HEK293 (cell line): ENCODE measurements at regions not wholly inside any gene's neighbourhood (a gene's known extent, or its start where the extent isn't known, plus 50 kb on each side); places are given as distances from the start of the nearest gene placed in this dataset.

Experiments used
- CTCF ChIA-PET: fragments of 350-600 bp; formaldehyde crosslinking; extraction: SDS; loops from one replicate; lab custom pipeline; 2021; ENCODE audit warnings: antibody characterized with exemption; lab: Yijun Ruan, JAX
- POLR2A ChIA-PET: fragments of 300-600 bp; formaldehyde crosslinking; extraction: SDS; loops from one replicate; lab custom pipeline; 2020; ENCODE audit warnings: antibody characterized with exemption, inconsistent platforms; lab: Yijun Ruan, JAX
- H3K27ac ChIP-seq: fragments of 200-500 bp; sonication (Bioruptor generic); 2 replicates; pipeline ENCODE4 v1.5.1; 2014; ENCODE audit warnings: low read depth, low read length, control low read depth, inconsistent platforms; ENCODE audit errors: extremely low read depth
- H3K36me3 ChIP-seq, 2 experiments: fragments of 200-500 bp in 1 of 2; sonication (Bioruptor generic) in 1 of 2; 1 replicate in 1 of 2; 2 replicates in 1 of 2; pipeline ENCODE4 v1.5.1; 2014 to 2017; ENCODE audit warnings: inconsistent platforms in 2 of 2, low read length in 2 of 2; ENCODE audit not compliant: control insufficient read depth in 2 of 2, insufficient read depth in 1 of 2
- H3K4me1 ChIP-seq: fragments of 200-500 bp; sonication (Bioruptor generic); 2 replicates; pipeline ENCODE4 v1.5.1; 2014; ENCODE audit warnings: mild to moderate bottlenecking, low read length, inconsistent platforms; ENCODE audit not compliant: control insufficient read depth, insufficient read depth
- H3K4me3 ChIP-seq: 2 replicates; pipeline ENCODE4 v1.5.1; 2011; ENCODE audit warnings: low read depth, mild to moderate bottlenecking, control low read depth, low read length, moderate library complexity
- H3K9me3 ChIP-seq: fragments of 200-500 bp; sonication (Bioruptor generic); 2 replicates; pipeline ENCODE4 v1.5.1; 2014; ENCODE audit warnings: low read depth, low read length, inconsistent platforms; ENCODE audit not compliant: control insufficient read depth, insufficient read depth
- FEZF1 ChIP-seq: fragments of 450-650 bp; formaldehyde crosslinking; IDR thresholded peaks from 2 replicates; pipeline ENCODE4 v1.5.1; 2016; ENCODE audit warnings: missing biosample characterization, missing genetic modification characterization
- KLF1 ChIP-seq: fragments of 450-650 bp; formaldehyde crosslinking; IDR thresholded peaks from 2 replicates; pipeline ENCODE4 v1.5.1; 2016; ENCODE audit warnings: missing biosample characterization, missing genetic modification characterization
- MEIS1 ChIP-seq: sonication (generic); formaldehyde crosslinking; IDR thresholded peaks from 2 replicates; pipeline ENCODE4 v1.8.1; 2022; ENCODE audit warnings: missing genetic modification reagents, mild to moderate bottlenecking, borderline replicate concordance
- OVOL3 ChIP-seq: fragments of 450-650 bp; formaldehyde crosslinking; IDR thresholded peaks from 2 replicates; pipeline ENCODE4 v1.5.1; 2016; ENCODE audit warnings: missing biosample characterization, missing genetic modification characterization
- PRDM4 ChIP-seq: fragments of 450-650 bp; formaldehyde crosslinking; IDR thresholded peaks from 2 replicates; pipeline ENCODE4 v1.5.1; 2017; ENCODE audit warnings: missing biosample characterization, missing genetic modification characterization
- SP3 ChIP-seq: fragments of 450-650 bp; formaldehyde crosslinking; IDR thresholded peaks from 2 replicates; pipeline ENCODE4 v1.5.1; 2016; ENCODE audit warnings: missing biosample characterization, missing genetic modification characterization
- WT1 ChIP-seq: fragments of 450-650 bp; formaldehyde crosslinking; IDR thresholded peaks from 2 replicates; pipeline ENCODE4 v1.5.1; 2016; ENCODE audit warnings: missing biosample characterization, missing genetic modification characterization
- ZEB2 ChIP-seq: fragments of 450-650 bp; formaldehyde crosslinking; IDR thresholded peaks from 2 replicates; pipeline ENCODE4 v1.5.1; 2016; ENCODE audit warnings: missing biosample characterization, missing genetic modification characterization
- ZFP37 ChIP-seq: fragments of 450-650 bp; formaldehyde crosslinking; IDR thresholded peaks from 2 replicates; pipeline ENCODE4 v1.5.1; 2016; ENCODE audit warnings: missing biosample characterization, missing genetic modification characterization
- ZNF114 ChIP-seq: fragments of 450-650 bp; formaldehyde crosslinking; IDR thresholded peaks from 2 replicates; pipeline ENCODE4 v1.5.0; 2017; ENCODE audit warnings: missing biosample characterization, missing genetic modification characterization
- ZNF121 ChIP-seq: fragments of 450-650 bp; formaldehyde crosslinking; IDR thresholded peaks from 2 replicates; pipeline ENCODE4 v1.5.1; 2016; ENCODE audit warnings: missing biosample characterization, missing genetic modification characterization
- ZNF146 ChIP-seq: fragments of 450-650 bp; formaldehyde crosslinking; IDR thresholded peaks from 2 replicates; pipeline ENCODE4 v1.5.1; 2016; ENCODE audit warnings: missing biosample characterization, missing genetic modification characterization
- ZNF274 ChIP-seq, 2 experiments: fragments of 200-500 bp in 1 of 2; fragments of 450-650 bp in 1 of 2; sonication (Bioruptor generic) in 1 of 2; formaldehyde crosslinking in 1 of 2; IDR thresholded peaks; 2 replicates each; pipeline versions ENCODE4 v1.5.1 to v1.6.1; 2014 to 2016; ENCODE audit warnings: borderline replicate concordance in 1 of 2, inconsistent platforms in 1 of 2, low read length in 1 of 2, missing biosample characterization in 1 of 2, missing genetic modification characterization in 1 of 2
- ZNF391 ChIP-seq: fragments of 450-650 bp; formaldehyde crosslinking; IDR thresholded peaks from 2 replicates; pipeline ENCODE4 v1.5.1; 2016; ENCODE audit warnings: low read depth, missing biosample characterization, missing genetic modification characterization, borderline replicate concordance
- ZNF473 ChIP-seq: fragments of 450-650 bp; formaldehyde crosslinking; IDR thresholded peaks from 2 replicates; pipeline ENCODE4 v1.5.1; 2017; ENCODE audit warnings: missing biosample characterization, missing genetic modification characterization
- ZNF585B ChIP-seq: fragments of 450-650 bp; formaldehyde crosslinking; IDR thresholded peaks from 2 replicates; pipeline ENCODE4 v1.5.1; 2016; ENCODE audit warnings: missing biosample characterization, missing genetic modification characterization
- ZNF624 ChIP-seq: fragments of 450-650 bp; formaldehyde crosslinking; IDR thresholded peaks from 2 replicates; pipeline ENCODE4 v1.5.1; 2017; ENCODE audit warnings: missing biosample characterization, missing genetic modification characterization
- ZNF660 ChIP-seq: fragments of 450-650 bp; IDR thresholded peaks from 2 replicates; pipeline ENCODE4 v1.5.1; 2018; ENCODE audit warnings: missing biosample characterization, mild to moderate bottlenecking, missing genetic modification characterization
- ZNF707 ChIP-seq: fragments of 450-650 bp; formaldehyde crosslinking; IDR thresholded peaks from 2 replicates; pipeline ENCODE4 v1.5.1; 2016; ENCODE audit warnings: missing biosample characterization, missing genetic modification characterization
- ZNF843 ChIP-seq: fragments of 450-650 bp; formaldehyde crosslinking; IDR thresholded peaks from 2 replicates; pipeline ENCODE4 v1.5.1; 2016; ENCODE audit warnings: missing biosample characterization, missing genetic modification characterization
- ZSCAN5A ChIP-seq: fragments of 450-650 bp; formaldehyde crosslinking; IDR thresholded peaks from 2 replicates; pipeline ENCODE4 v1.5.1; 2016; ENCODE audit warnings: missing biosample characterization, missing genetic modification characterization
- TF ChIP-seq, protein P1 (sequence below): fragments of 450-650 bp; formaldehyde crosslinking; IDR thresholded peaks from 2 replicates; pipeline ENCODE4 v1.5.1; 2017; ENCODE audit warnings: missing biosample characterization, missing genetic modification characterization
- TF ChIP-seq, protein P2 (sequence below): fragments of 450-650 bp; formaldehyde crosslinking; IDR thresholded peaks from 2 replicates; pipeline ENCODE4 v1.5.1; 2017; ENCODE audit warnings: missing biosample characterization, missing genetic modification characterization
- TF ChIP-seq, protein P3 (sequence below): fragments of 450-650 bp; formaldehyde crosslinking; IDR thresholded peaks from 2 replicates; pipeline ENCODE4 v1.5.1; 2016; ENCODE audit warnings: missing biosample characterization, missing genetic modification characterization

GRCh38 chr4:110675426-110675825 lies 52.5 kb upstream of the PITX2 start:
- Histone ChIP-seq H3K36me3 (no peaks in the 10 kb centered on the region), H3K4me1 (no peaks in the 10 kb centered on the region), H3K9me3 (no peaks in the 10 kb centered on the region), H3K4me3 (no peak overlapping the region), H3K27ac (no peak overlapping the region)
- TF ChIP-seq OVOL3 (tag by site-specific recombination) (no peak), ZEB2 (tag by site-specific recombination) (no peak), ZNF707 (tag by site-specific recombination) (no peak), ZNF121 (tag by site-specific recombination) (no peak), ZNF391 (tag by site-specific recombination) (no peak), ZNF624 (tag by site-specific recombination) (no peak), ZSCAN5A (tag by site-specific recombination) (no peak), ZNF843 (tag by site-specific recombination) (no peak), ZNF146 (tag by site-specific recombination) (no peak), PRDM4 (tag by site-specific recombination) (no peak)
- CTCF ChIA-PET: no interaction called here
- POLR2A ChIA-PET: no interaction called here

DNA sequence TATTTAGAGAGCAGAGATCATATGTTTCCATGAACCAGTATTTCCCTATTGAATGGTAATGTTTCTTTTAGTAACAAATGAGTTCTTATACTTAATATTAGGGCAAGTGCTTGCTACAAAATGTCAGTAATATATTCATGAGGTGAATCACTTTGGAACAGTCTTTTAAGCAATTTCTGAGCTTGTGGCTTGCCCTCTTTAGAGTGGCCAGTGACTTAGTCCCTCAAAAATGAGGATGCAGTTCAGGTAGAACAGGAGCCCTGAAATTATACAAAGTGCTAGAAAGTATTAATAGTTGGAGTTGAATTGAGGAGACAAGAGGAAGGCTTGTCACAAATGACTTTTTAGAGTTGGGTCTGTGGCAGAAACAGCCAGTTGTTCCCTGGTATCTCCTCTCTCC lies 53.4 kb upstream of the PITX2 start:
- POLR2A ChIA-PET: no interaction called here
- CTCF ChIA-PET: no interaction called here
- Histone ChIP-seq H3K9me3 (no peaks in the 10 kb centered on the region), H3K27ac (no peak overlapping the region), H3K4me3 (no peak overlapping the region), H3K4me1 (no peaks in the 10 kb centered on the region), H3K36me3 (no peaks in the 10 kb centered on the region)
- no peak for TF ChIP-seq KLF1 (tag by site-specific recombination)
- no peak for TF ChIP-seq ZNF114 (tag by site-specific recombination)
- TF ChIP-seq, protein P1, sequence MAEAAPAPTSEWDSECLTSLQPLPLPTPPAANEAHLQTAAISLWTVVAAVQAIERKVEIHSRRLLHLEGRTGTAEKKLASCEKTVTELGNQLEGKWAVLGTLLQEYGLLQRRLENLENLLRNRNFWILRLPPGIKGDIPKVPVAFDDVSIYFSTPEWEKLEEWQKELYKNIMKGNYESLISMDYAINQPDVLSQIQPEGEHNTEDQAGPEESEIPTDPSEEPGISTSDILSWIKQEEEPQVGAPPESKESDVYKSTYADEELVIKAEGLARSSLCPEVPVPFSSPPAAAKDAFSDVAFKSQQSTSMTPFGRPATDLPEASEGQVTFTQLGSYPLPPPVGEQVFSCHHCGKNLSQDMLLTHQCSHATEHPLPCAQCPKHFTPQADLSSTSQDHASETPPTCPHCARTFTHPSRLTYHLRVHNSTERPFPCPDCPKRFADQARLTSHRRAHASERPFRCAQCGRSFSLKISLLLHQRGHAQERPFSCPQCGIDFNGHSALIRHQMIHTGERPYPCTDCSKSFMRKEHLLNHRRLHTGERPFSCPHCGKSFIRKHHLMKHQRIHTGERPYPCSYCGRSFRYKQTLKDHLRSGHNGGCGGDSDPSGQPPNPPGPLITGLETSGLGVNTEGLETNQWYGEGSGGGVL (tag by site-specific recombination): no peak
- no peak for TF ChIP-seq WT1 (tag by site-specific recombination)
- TF ChIP-seq ZNF274 (IDR thresholded peaks at IDR 0.05; ENCODE audit: low read length): no peak
- TF ChIP-seq ZNF274 (tag by site-specific recombination; IDR thresholded peaks at IDR 0.05; ENCODE audit: borderline replicate concordance): no peak
- TF ChIP-seq, protein P2, sequence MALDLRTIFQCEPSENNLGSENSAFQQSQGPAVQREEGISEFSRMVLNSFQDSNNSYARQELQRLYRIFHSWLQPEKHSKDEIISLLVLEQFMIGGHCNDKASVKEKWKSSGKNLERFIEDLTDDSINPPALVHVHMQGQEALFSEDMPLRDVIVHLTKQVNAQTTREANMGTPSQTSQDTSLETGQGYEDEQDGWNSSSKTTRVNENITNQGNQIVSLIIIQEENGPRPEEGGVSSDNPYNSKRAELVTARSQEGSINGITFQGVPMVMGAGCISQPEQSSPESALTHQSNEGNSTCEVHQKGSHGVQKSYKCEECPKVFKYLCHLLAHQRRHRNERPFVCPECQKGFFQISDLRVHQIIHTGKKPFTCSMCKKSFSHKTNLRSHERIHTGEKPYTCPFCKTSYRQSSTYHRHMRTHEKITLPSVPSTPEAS: no peak
- no peak for TF ChIP-seq MEIS1 (CRISPR knock-in tag)
- TF ChIP-seq, protein P3, sequence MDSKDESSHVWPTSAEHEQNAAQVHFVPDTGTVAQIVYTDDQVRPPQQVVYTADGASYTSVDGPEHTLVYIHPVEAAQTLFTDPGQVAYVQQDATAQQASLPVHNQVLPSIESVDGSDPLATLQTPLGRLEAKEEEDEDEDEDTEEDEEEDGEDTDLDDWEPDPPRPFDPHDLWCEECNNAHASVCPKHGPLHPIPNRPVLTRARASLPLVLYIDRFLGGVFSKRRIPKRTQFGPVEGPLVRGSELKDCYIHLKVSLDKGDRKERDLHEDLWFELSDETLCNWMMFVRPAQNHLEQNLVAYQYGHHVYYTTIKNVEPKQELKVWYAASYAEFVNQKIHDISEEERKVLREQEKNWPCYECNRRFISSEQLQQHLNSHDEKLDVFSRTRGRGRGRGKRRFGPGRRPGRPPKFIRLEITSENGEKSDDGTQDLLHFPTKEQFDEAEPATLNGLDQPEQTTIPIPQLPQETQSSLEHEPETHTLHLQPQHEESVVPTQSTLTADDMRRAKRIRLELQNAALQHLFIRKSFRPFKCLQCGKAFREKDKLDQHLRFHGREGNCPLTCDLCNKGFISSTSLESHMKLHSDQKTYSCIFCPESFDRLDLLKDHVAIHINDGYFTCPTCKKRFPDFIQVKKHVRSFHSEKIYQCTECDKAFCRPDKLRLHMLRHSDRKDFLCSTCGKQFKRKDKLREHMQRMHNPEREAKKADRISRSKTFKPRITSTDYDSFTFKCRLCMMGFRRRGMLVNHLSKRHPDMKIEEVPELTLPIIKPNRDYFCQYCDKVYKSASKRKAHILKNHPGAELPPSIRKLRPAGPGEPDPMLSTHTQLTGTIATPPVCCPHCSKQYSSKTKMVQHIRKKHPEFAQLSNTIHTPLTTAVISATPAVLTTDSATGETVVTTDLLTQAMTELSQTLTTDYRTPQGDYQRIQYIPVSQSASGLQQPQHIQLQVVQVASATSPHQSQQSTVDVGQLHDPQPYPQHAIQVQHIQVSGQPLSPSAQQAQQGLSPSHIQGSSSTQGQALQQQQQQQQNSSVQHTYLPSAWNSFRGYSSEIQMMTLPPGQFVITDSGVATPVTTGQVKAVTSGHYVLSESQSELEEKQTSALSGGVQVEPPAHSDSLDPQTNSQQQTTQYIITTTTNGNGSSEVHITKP (tag by site-specific recombination): no peak
- no peak for TF ChIP-seq SP3 (tag by site-specific recombination)
- no peak for TF ChIP-seq ZNF585B (tag by site-specific recombination)
- no peak for TF ChIP-seq ZFP37
- TF ChIP-seq FEZF1: no peak
- no peak for TF ChIP-seq ZNF473 (tag by site-specific recombination)
- TF ChIP-seq ZNF660 (tag by site-specific recombination): no peak
